ENCODE measurements at regions not wholly inside any gene's neighbourhood (a gene's known extent, or its start where the extent isn't known, plus 50 kb on each side); places are given as distances from the start of the nearest gene placed in this dataset.

DNA sequence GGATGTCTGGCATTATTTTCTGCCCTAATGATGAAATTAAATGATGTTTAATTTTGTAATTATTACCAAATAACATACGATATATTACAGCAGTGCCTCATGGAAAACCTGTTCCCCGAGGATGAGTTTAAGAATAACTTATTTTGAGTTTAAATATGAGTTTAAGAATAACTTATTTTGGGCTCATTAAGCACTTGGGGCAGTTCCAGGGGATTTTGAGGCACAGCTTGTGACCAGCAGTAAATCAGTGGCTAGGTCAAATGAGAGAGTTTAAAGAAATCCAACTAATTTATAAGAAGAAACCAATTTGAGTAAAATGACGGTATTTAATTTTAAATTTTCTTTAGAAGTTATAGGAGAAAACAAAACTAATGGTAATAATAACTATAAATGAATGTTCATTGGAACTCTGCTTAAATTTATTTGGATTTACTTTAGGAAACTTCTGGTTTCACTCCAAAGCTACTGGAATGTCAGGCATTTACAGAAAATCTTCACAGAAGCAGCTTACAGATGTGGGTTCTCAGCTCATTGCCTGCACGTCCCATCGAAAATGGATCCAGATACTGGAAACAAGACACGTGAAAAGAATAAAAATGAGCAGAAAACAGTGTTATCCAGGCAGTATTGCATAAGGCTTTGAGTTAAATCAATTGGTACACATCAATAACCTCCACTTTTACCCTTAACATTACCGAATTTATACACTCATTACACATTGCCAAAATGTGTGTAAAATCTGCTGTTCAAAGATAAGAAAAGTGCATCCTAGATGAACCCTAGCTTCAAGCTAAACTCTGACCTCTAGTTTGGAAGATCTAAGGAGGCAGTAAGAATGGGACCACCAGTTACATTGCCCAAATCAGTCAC, 784.5 kb upstream of the IGFBP3 start:
- DNase-seq = no peak

DNA sequence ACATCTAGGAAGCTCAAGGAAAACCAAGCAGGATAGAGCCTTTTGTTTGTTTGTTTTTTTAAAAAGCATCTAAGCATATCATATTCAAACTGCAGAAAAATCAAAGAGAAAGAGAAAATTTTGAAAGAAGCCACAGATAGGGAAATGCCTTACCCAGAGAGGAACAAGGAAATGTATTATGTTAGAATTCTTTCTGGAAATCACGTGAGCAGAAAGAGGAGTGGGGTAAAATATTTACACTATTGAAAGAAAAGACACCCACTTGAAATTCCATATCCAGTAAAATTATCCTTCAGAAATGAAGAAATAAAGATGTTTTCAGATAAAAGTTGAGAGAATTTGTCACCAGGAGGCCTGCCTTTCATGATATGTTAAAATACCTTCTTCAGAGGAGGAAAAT, 775.7 kb upstream of the IGFBP3 start:
- DNase-seq = no peak

DNA sequence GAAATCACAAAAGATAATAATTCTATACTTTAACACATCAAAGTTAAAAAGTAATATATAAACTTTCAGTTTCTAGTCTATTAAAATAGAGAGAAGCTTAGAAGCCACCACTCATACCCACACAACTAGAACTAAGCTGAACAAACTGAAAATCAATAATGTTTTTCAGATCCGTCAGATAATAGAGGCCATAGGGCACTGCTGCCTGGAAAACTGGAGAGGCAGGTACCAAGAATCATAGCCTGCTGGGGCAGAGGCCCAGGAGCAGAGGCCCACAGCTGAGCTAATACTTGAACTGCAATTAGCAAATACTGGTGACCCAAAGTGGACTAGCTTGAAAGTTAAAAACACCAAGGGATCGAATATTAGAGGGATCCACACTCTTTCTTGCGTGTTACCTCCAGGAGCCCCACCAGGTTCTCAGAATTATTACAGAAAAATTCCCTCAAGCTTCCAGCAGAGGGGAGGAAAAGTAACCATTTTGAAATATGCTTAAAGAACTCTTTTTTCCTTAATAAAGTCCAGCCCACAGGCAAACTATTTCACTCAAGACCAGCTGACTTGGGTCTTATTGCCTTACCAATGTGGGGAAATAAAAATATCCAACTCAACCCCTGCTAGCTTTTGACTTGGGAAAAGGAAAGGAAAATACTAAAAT, 774.1 kb upstream of the IGFBP3 start:
- DNase-seq = no peak

DNA sequence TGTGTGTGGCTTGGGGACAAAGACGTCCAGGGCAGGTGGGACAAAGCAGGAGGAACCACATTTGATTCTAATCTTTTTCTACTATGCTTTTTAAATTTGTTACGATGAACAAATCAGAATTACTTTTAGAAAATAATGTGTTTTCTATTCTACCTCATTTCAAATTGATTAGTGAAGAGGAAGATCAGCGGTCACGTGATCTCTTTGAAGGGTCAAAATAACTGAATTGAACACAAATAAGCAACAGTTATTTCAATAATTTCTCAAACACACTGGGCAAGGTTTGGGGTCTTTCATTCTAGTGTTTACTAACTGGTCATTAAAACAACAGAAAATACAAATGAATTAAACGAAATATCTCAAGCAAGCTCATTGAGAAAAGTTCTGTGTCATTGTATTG, 773.0 kb upstream of the IGFBP3 start:
- no peak for DNase-seq

DNA sequence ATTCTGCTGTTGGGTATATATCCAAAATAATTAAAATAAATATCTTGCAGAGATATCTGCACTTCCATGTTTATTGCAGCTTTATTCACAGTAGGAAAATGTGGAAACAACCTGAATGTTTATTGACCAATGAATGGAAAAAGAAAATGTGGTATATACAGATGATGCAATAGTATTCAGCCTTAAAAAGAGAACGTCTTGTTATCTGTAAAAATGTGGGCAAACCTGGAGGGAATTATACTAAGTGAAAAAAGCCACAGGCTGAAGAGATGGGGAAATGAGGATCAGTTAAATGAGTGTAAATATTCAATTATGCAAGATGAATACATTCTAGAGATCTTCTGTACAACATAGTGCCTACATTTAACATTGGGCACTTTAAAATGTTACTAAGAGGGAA, 766.1 kb upstream of the IGFBP3 start:
- DNase-seq = no peak

DNA sequence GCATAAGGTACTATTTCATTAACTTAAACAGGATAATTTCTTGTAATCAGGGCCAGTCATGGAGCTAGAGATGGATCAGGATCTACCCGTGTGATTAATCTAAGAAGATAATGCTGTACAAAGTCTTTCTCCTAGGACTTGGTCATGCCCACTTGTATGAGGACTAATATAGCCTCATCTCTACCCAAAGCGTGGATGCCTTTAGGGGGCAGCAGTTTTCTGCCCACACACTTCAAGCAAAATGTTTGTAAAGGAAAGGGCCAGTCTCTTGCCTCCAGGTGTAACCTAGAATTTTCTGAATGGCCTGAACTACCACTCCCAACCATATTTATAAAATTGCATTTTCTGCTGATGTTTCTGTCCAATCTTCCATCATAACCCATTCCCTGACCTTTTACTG, 764.0 kb upstream of the IGFBP3 start:
- DNase-seq = no peak

DNA sequence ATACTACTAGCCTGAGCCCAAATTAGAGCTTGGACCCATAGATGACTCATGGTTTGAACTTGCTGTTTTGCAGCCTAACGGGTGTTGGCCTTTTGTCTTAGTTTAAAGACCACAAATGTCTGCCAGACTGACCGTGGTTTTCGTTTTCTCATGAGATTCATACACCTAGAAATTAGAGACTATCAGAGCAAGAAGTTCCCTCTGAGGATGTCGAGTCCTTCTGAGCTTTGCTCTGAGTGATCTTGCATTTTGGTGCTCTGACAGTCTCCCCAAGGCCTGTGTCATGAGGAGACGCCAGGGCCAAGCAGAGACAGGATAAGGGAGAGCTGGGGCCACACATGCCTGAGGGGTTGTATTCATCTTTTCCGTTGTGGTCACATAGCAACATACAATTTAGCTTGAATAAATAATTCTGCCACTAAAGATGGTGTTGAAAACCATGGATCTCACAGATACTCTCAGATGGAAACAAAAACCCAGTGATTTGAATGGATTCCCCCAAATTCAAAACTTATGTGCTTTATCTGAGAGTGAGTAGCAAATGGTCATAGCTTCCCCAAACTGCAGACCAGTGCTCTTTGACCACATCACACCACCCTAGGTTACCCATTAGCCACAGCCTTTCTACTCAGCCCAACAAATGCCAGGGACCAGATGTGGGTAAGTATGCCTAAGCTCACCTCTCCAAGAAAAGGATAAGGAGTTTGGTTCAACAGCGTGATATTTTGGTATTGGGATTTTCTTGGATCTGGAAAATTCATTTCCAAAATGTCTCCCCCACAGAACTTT, 762.0 kb upstream of the IGFBP3 start:
- DNase-seq = no peak

DNA sequence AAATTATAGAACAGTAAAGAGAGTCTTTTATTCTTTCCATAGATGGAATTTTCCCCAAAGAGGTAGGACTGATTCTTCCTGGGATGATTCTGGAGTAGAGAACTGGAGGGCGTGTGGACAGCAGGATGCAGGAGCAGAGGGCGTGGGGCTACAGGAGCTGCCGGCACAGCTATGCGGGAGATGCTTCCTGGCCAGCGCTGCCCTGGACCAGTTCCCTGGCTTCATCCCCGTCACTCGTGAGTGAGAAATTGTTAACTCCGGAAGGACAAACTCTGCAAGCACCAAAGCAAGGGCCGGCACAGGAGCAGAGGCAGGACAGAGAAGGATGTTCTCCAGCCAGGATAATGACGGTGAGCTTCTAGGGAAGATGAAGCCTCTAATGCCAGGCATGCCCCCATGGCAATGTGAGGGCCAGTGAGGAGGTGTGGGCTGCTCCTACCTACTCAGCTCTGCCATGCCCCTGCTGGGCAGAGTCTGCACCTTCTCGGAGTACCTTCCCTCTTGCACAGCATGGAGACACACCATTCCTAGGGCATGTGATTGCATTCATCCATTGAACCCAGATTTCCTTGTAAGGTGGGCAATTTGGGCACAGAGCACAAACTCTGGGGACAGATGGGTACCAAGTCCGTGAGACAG, 760.9 kb upstream of the IGFBP3 start:
- no peak for DNase-seq

DNA sequence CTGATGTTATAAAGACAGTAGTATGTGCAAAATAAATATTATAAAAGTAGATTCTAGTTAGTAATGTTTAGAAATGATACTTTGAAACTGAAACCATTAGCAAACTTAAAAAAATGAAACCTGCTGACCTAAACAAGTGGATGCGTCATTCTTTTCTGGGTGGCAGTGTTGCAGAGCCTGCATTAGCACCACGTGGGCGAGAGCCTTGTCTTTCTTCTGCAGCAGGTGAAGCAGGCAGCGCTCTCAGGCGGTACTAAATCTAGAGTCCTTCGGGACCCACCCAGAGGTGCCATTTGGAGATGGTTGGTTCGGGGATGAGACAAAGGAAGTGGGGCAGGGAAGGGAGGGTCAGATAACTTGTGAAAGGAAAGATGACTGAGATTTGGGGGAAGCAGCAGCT, 759.1 kb upstream of the IGFBP3 start:
- no peak for DNase-seq

DNA sequence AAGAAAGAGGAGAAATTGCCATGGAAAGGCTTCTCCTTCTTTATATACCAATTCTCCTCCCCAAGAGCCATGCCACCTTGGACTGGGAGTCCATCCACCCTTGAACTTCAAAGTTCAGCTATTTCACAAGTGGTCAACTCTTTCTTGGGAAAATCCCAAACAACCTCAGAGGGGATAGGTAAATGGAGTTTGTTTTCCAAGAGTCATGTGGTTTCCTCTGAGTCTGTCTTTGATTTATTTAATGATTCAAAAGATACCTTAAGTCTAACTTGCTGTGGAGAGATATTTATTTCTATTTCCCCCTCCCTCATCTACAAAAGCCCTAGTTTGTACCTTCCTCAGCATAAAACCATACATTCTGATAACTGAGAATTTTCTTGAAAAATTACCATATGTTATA, 758.6 kb upstream of the IGFBP3 start:
- no peak for DNase-seq

DNA sequence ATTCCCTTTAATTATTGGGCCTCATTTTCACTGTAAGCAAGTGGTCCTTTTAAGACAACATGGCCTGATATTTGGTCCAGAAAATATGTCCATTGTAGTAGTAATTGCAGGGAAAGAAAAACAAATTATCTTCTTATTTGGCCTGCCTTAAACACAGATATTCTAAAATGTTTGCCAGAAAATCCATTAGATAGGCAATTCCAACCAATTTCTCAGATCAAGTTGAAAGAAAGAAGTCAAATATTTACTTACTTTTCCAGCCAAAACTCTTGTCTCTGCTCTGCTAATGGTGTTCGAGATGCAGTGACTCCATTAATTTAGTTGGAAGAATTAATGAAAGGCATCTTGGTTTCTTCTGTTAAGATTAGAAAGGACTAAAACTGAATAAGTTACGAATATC, 757.3 kb upstream of the IGFBP3 start:
- DNase-seq = no peak

DNA sequence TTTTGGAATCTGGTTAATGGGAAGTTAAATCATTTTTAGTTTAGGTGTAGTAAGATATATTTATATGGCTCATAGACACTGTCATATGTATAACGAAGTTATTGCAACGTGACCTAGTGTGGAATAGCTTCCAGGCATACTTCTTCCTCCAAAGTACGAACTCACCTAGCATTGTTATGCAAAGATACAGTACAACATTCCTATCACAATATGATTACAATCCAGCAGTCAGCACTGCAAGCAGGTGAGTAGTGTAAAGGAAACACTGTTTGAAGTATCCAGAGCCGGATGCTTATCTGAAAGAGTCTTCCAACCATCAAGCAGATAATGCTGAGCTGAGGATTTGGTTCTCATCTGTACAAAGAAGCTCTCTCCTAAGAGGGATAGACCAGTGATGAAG, 754.4 kb upstream of the IGFBP3 start:
- DNase-seq = no peak

DNA sequence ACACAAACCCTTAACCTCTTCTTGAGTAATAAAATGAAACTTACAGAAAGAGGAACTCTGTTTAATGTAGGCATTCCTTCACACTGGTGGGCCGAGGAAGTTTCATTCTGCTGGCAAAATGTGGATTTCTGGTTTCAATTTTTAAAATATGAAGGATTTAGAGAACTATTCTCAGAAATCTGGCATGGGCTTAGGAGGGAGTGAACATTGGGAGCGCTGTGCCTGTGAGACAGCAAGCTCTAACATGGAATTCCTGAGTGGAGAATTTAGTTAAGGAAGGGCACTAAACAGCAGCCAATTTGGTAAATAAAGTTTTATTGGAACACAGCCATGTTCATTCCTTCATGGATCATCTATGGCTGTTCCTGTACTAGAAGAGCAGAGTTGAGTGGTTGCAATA, 751.8 kb upstream of the IGFBP3 start:
- DNase-seq = no peak

DNA sequence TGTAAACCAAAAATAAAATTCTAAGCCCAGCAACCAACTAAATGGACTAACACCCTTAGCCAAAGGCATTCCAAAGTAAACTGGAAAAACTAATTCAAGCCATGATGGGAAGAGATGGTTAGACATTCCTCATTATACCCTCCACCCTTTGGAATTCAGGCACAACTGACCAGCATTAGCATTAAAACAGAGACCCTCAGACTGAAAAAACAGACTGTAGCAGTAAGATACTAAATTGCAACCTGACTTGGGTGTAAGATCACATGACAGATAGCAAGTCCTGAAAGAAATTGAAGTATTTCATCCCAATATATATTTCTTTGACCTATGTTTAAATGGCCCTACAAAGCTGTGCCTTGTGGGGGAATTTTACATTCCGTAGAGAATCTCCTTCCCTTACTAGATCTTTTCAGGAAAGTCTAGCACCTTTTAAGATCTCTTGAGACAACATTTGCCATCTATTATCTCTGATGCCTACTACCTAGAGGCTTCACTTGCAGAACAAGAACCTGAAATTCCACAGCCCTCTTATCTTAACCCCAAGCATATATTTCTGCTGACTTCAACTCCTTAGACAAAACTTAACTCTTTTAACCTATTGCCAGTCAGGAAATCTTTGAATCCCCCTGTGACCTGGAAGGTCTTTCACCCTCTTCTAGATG, 750.2 kb upstream of the IGFBP3 start:
- DNase-seq = no peak

DNA sequence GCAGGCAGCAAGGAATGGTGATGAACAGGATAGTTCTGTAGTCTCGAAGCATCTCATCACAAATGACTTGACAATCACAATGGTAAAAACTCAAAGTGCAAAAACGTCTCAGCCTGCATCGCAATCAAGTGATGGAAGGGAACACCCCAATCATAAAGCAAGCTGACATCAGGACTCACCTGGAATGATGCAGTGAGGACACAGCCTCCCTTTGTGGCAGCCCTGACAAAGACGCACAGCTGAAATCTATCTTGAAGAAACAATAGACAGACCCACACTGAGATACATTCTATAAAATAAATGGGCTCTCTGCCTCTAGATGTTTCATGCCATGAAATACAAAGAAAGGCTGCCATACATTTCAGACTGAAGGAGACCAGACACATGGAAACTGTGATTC, 748.0 kb upstream of the IGFBP3 start:
- DNase-seq = no peak

DNA sequence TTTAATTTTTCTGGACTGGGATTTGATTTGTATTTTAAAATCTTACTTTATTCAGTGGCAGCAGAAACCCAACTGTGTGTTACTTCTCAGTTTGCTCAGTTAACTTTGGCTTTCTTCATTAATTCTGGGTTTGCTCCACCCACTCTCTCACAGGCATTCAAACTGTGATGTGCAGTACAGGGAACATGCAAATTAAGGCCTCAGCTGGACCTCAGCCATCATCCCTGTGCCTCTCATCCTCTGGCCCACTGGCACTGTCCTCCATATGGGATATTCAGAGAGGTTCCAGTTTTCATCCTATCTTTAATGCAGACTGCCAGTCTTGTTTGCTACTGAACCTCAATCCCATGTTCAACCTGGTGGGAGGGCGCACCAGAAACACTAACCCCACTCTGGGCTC, 743.4 kb upstream of the IGFBP3 start:
- no peak for DNase-seq

DNA sequence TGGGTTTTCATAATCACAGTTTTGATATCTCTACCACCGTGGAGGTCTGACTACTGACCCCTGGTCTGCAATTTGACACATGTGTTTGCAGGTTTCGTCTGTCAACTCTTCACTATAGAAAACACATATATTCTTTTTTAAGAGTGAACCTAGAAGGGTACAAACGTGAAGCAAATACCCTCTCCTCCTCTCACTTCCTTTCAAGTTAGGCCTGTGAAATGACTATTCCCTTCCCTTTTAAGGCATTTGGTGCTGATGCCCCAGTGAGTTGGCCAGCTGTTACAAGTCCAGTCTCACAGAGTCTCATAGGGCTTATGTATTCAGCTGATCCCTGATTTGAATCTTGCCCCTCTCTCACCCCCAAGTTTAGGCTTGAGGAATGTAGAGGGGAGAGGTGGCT, 742.0 kb upstream of the IGFBP3 start:
- no peak for DNase-seq

DNA sequence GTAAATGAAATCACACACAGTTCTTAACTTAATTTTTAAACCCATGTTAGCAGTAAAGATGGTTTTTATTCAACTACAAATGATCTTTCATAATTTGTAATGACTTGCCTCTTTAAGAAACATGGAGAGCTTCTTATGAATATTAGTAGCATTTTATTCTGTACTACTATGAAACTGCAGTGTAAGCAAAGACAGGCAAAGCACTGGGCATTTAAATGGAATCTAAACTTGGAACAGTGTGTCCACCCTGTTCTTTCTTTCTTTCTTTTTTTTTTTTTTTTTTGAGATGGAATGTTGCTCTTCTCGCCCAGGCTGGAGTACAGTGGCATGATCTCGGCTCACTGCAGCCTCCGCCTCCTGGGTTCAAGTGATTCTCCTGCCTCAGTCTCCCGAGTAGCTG, 740.4 kb upstream of the IGFBP3 start:
- DNase-seq = no peak

DNA sequence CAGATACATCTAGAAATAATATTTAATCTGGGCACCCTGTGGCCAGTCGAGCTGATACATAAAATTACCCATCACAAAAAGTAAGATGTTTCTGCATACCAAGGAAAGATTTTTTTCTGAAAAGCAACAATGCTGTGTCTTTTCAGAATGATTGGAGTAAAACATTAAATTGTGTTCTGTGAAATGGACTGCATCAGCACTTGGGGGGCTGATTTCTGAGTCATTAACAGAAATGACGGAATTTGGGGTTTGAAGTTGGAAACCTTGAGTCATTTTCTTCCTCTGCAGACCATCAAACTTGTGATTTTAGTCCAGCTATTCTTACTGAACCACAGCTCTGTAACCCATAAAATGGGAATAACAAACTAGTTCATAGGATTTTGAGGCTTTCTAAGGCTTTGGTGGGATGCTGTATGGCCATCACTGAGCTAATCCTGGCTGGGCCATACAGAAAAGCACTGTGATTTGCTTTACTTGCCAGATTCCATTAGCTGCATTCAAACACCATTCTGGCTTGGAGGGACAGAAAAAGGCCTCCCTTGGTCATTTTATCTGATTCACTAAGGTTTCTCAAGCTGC, 739.4 kb upstream of the IGFBP3 start:
- DNase-seq = no peak

DNA sequence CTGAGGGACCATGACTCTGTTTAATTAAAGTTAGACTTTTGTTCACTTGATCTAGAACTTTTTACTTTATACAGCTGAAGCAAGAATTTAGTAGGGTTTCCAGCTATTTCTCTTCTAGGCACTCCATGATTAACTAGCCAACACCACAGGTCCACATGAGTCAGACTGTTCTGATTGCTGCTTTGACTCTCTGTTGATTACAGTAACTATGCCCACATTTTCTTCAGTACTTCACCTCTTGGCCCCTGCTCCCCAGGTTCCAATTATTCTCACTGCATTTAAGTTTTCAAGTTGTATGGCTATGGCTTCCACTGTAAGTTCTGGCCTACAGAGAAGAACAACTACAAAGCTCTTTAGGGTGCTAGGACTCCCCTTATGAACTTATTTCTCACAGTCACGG, 737.2 kb upstream of the IGFBP3 start:
- DNase-seq = no peak

DNA sequence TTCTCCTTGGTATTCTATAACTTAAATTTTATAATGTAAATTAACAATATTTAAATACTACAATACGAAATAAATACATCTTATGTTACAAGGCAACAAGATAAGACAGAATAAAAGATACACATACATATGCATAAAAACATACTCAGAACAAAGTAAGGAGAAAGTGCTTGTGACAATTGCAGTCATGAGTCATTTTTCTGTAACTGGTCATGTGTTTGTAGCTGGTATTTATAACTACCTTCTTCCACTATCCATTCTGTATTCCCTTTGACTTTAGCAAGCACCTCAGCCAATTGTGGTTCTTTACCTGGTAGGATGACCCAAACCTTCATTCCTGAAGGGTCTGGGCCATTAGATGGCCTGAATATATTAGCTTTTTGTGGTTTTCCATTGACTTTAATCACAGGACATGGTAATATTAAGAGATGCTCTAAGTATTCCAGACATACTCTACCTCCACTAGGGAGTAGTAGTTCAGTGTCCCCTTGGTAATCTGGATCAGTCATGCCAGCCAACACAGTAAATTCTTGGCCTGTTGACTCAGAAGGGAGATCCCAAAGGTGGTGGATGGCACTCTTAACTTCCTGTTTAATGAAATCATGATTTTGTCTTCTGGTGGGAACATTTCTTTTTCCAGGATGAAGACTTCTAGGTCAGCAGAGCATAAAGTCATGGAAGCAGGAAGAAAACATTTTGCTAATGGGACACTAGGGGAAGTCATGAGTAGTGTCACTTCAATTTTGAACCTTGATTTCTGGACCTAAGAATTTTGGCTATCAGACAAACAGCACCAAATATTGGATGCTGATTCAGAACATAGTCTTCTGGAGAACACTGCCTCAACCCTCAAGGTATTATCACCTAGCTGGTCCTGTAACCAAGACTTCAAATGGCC, 733.7 kb upstream of the IGFBP3 start:
- no peak for DNase-seq
